Tibial nerve (tissue), 3 donors: ENCODE measurements at regions not wholly inside any gene's neighbourhood (a gene's known extent, or its start where the extent isn't known, plus 50 kb on each side); places are given as distances from the start of the nearest gene placed in this dataset.

Source experiments
- EP300 ChIP-seq, 2 donors: sonication (generic); formaldehyde crosslinking; IDR thresholded peaks; one replicate each; pipeline ENCODE4 v1.6.1; 2017; ENCODE audit warnings: antibody characterized with exemption in 2 of 2, mild to moderate bottlenecking in 1 of 2
- POLR2A ChIP-seq, 2 donors: fragments of 450-650 bp; IDR thresholded peaks; one replicate each; pipeline ENCODE4 v1.6.1; 2017; ENCODE audit warnings: antibody characterized with exemption in 2 of 2, mild to moderate bottlenecking in 2 of 2, moderate library complexity in 2 of 2

DNA sequence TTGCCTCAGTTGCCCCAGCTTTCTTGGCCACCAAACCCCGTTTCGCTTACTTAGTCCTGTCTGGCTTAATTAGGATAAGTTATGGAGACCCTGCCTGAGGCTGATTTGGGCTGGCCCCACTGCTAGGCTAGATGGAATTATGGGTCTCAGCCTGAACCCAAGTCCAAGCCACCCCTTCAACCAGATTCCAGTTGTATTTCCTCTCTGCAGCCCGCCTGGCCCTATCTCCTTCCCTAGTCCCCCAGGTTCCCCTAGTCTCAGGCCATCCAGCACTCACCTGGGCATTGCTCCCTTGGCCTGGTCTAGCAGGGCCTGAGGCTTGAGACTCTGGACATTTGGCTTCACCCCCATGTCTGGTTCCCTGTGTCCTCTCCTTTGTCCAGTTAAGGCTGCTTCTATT, 111.7 kb upstream of the IPO9 start:
- no peak for TF ChIP-seq EP300 (IDR thresholded peaks at IDR 0.05)
- no peak for TF ChIP-seq POLR2A (IDR thresholded peaks at IDR 0.05)
